NOMO-1 (cell line): ENCODE measurements at regions not wholly inside any gene's neighbourhood (a gene's known extent, or its start where the extent isn't known, plus 50 kb on each side); places are given as distances from the start of the nearest gene placed in this dataset.
A peak's percentile ranks its signal among the peaks of the same experiment; 100 is the strongest.
"Not testable (repeated sequence)": the region's sequence is repeated elsewhere in the genome, so short reads cannot be mapped to it uniquely, and the experiment has no call there.

Experiments used
- DNase-seq, 2 experiments: peaks; one replicate each; lab custom pipeline; 2025; ENCODE audit not compliant: unreplicated experiment in 2 of 2; lab: John Stamatoyannopoulos, UW

DNA sequence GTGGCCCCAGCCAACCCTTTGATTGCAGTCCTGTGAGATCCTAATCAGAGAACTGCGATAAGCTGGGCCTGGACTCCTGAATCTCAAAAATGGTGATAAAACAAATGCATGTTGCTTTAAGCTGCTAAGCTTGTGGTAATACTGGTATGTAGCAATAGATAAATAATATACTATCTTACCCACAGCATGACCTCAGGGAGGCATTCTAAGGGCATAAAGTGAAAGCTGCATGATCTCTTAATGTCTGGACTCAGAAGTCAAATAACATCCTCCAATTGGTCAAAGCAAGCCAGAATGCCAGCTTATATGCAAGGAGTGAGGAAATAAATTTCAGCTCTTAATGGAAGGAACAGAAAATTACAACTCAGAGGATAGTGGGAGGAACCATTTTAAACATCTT, 246.1 kb downstream of the FSIP2 start:
- no peak for DNase-seq

DNA sequence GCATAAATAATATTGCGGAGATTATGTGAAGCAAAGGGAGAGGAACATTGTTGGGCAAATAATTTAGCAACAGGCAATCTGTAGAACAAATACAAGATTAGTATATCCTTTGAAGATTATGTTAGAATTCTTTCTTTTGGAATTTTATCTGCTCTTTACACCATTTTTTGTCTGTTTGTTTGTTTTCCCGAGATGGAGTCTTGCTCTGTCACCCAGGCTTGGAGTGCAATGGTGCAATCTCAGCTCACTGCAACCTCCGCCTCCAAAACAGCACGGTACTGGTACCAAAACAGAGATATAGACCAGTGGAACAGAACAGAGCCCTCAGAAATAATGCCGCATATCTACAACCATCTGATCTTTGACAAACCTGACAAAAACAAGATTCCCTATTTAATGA, 250.3 kb downstream of the FSIP2 start:
- DNase-seq: not testable (repeated sequence)

- no peak for DNase-seq
Measured at GRCh38 chr2:185990861-185991525, 252.4 kb downstream of the FSIP2 start.

DNA sequence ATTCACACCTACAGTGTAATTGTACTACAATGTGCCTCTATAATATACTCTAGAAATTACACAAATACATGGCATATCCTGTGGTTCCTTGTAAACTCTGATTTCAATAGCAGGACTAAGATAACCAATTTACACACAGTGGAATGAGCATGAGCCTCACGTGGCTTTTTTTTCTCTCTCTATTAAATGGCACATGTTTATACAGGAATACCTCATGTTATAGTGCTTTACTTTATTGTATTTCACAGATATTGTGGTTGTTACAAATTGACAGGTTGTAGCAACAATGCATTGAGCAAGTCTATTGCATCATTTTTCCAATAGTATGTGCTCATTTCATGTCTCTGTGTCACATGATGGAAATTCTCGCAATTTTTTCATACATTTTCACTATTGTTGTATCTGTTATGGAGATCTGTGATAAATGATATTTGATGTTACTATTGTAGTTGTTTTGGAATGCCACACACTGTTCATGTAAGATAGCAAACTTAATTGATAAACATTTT, 260.0 kb downstream of the FSIP2 start:
- DNase-seq: no peak

DNA sequence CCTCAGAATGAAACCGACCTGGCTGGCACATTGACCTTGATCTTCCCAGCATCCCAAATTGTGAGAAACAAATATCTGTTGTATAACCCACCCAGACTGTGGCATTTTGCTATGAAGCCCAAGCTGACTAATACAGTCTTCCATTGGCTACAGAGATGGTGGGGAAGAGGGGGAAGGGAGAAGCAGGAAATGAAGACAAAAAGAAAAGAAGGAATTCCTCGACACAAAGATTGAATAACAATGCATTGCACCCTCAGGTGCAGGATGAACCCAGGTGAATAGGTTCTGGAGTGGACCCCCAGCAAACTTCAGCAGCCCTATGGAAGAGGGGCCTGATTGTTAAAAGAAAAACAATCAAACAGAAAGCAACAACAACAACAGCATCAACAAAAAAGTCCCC, 270.7 kb downstream of the FSIP2 start:
- no peak for DNase-seq

- DNase-seq: no peak
Measured at GRCh38 chr2:186017278-186017677, 278.7 kb downstream of the FSIP2 start.

DNA sequence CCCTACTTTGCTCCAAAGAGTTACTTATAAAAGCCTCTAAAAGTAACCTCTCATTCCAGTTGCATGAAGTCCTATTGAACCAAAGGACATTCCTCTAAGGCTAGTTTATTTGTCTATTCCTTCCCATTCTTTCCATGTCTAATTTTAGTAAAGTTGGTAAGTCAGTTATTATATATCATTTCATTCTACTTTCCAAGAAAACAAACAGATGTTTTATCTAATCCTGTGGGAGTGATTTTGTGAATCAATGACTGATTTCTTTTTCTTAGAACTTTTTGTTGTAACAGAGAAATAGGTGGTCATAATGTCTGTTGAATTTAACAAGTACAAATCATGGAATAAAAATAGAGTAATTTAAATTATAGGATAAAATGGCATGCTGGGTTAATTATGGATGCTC, 286.3 kb downstream of the FSIP2 start:
- no peak for DNase-seq

- DNase-seq: peak; percentile 0 to 58
Measured at GRCh38 chr2:186027922-186028321, 289.3 kb downstream of the FSIP2 start.

- DNase-seq: no peak
Measured at GRCh38 chr2:186031229-186031628, 292.6 kb downstream of the FSIP2 start.

DNA sequence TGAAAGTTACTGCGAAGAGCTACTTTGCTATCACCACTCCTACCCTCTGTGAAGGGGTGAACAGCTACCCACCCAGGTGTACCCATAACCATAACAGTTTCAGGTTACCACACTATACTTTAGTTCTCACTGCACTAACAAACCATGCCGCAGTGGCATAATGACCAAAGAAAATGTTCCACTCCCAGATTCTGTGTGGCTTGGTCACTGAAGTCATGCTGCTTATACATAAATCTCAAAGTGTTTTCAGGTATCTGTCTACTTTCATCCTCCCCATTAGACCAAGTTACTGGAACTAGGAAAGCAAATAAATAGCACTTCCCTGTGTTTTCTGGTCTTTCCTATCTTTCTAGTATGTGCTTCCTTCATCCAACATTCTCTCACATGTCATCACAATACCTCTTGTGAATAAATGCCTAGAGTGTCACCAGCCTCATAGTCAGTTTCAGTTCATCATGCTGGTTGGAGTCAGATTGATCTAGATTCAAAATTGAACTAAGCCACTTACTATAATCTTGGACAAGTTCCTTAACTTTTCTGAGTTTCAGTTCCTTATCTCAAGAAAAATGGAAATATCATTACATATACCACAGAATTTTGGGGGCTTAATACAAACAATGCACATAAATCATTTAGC, 293.6 kb downstream of the FSIP2 start:
- peak; percentile 23 to 50 for DNase-seq

- DNase-seq: no peak
Measured at GRCh38 chr2:186032930-186033329, 294.3 kb downstream of the FSIP2 start.

DNA sequence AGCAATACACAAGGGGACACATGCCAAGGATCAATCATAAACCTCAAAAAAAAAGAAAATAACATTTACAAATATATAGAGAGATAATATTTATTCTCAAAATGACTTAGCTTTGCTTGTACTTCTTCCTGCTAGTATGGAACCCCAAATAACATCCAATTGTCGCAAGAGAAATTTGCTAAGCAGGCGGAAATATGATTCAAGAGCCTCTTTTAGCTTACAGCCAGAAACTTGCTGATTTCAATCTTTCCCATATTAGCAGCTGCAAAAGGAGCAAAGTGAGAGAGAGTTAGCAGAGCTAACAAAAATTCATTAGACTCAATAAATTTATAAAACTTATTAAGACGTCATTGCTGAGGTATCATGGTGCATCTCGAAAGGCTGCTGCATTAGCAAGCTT, 294.9 kb downstream of the FSIP2 start:
- no peak for DNase-seq

DNA sequence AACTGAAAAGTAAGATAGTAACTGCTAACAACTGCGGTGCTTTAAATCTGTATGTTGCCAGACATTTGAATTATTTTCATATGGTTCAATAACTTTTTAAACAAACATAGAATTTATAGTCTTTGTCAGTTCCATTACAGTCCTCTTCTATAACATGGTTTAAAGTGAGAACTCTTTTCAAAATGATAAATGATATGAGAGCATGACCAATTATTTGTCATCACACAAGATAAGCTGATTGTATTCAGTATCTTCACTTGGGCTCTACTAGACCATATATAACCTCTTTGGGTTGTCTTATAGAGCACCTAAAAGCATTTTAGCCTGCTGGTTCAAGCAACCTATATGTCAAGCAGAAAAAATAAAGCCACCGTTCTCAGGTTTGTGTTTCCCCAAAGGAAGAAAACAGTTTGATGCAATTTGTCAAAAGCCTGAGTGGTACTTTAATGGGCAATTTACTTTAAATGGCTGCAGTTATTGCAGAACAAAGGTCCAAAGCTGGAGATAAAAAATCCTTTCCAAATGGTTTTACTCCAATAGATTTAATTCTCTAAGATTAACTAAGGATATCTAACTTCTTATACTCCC, 298.4 kb downstream of the FSIP2 start:
- no peak for DNase-seq

DNA sequence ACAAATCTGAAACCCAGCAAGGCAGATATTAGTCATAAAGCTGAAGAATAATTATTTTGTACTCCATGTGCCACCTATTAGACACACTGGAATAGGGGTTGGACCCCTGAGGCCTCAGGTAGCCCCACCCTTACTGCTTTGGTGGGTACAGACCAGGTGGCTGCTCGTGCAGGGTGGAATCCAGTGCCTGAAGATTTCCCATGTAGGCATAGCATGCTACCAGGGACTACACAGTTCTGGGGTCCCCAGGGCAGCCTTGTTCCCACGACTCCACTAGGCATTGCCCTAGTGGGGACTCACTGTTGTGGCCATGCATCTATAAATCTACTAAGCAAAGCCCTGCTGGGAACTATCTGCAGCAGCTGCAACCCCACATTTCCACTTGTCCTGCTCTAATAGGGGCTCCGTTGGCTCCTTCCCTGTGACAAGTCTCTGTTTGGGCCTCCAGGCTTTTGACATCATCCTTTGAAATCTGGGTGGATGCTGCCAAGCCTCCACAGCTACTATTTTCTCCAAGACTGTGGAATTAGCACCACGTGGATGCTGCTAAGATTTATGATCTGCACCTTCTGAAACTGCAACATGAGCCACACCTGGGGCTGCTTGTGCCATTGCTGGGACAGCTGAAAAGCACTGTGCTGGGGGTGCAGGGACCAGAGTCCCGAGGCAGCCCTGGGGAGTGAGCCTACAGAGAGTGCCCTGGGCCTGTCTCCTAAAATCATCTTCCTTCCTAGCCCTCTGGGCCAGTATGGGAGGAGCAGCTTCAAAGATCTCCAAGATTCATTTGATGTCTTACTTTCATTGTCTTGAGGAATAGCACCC, 303.8 kb downstream of the FSIP2 start:
- no peak for DNase-seq

- no peak for DNase-seq
Measured at GRCh38 chr2:186044761-186045160, 306.2 kb downstream of the FSIP2 start.

GRCh38 chr2:186052930-186053329, 314.3 kb downstream of the FSIP2 start:
- DNase-seq: no peak

DNA sequence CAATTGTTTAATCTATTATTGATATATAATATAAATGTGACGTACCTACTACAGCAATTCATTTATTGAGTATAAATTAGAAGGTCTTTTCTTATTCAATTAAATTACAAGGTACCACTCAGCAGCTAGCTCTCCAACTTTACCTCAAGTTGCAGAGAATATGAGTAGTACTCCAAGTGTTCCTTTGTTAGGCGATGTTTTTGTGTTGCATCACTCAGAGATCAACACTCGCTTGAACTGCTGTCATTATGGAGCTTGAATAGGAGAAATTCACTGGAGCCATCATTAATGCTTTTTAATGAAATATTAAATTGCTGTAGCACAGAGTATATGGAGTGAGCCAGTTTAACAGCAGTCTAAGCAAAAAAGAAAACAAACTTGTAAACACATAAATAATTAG, 320.0 kb downstream of the FSIP2 start:
- no peak for DNase-seq

DNA sequence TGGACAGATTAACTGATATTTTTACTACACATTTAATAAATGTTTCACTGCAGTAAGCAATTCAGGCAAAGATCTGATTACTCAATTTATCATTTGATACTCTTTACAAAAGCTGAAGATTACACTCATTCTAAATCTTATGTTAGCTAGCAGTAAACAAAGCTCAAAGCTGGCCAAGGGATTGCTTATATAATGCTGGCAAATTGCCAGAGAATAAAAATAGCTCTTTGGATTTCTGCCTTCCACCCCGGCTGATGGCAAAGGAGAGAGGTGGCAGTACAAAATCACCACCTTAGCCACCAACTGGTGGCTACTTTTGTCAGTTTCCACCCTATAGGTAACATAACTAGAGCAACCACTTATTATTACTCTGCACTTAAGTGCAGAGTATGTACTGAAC, 320.5 kb downstream of the FSIP2 start:
- no peak for DNase-seq

GRCh38 chr2:186060744-186061440, 322.3 kb downstream of the FSIP2 start:
- DNase-seq: no peak

GRCh38 chr2:186064507-186064906, 325.9 kb downstream of the FSIP2 start:
- DNase-seq: no peak

DNA sequence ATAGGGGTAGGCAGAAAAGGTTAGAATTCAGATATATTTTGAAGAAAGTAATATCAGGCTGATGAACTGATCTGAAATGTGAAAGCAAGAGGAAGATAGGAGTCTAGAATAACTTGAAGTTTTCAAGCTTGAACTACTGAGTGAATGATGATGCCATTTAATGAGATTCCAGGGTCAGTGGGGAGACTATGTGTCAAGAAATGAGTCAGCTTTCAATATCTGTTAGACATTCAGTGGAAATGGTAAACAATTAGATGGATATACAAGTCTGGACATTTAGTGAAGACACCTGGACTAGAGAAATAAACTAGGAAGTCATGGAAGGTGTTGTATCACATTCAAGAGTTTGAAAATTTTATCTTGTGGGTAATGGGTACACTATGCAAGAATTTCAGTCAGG, 326.9 kb downstream of the FSIP2 start:
- DNase-seq: no peak
